ENCODE measurements at regions not wholly inside any gene's neighbourhood (a gene's known extent, or its start where the extent isn't known, plus 50 kb on each side); places are given as distances from the start of the nearest gene placed in this dataset.

- DNase-seq: no peak
Observed at GRCh38 chr6:141666187-141666586, 466.5 kb upstream of the GJE1 start.

DNA sequence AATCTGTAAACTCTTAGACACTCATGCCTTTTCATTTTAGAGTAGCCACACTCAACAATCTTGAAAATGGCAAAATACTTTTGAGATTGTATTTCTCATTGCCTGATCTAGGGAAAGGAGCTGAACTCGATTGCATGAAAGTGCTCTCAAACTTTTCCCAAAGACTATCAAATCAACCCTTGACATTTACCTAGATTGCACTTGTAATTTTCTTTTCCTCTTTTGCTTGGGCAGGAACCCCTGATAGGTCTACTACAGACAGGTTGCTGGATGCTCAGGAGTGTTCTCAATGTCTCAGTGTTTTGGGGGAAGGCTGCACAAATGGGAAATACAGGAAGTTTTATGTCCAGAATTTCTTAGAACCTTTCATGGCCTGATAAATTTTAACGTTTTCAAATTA lies 468.0 kb upstream of the GJE1 start:
- no peak for DNase-seq

DNA sequence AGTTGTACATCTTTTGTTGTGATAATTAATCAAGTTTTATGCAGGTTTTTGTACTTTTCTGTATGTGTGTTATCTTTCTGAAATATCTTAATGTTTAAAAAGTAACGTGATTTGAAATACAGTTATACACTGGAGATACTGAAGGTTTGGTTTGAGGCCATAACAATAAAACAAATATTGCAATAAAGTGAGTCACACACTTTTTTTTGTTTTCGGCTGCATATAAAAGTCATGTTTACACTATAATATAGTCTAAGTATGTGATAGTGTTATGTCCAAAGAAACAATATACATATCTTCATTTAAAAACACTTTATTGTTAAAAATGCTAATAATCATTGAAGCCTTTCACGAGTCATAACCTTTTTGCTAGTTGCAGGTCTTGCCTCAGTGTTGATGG lies 473.1 kb upstream of the GJE1 start:
- no peak for DNase-seq

DNA sequence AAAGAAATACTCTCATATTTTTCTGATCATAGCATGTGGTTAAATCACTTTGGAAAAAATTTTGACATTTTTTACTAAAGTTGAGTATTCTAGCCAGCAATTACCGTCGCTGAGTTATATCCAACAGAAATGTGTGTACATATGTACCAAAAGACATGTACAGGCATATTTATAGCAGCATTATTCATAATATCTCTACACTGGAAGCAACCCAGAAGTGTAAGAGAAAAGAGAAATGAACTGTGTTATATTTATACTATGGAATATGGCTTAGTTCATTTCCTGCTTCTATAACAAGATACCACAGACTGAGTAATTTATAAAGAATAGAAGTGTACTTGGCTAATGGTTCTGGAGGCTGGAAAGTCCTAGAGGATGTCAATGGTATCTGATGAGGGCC lies 474.0 kb upstream of the GJE1 start:
- DNase-seq: no peak

GRCh38 chr6:141657812-141658211 lies 474.9 kb upstream of the GJE1 start:
- no peak for DNase-seq

DNA sequence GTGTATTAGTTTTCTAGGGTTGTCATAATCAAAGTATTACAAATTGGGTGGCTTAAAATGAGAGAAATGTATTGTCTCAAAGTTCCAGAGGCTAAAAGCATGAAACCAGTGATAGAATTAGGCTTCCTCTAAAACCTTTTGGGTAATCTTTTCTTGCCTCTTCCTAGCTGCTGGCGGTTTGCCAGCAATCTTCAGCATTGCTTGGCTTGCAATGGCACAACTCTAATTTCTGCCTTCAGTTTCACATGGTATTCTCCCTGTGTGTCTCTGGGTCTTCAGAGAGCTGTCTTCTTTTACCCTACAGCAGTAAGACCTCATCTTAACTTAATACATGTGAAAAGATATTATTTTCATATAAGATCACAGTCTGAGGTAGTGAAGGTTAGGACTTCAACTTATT lies 479.1 kb upstream of the GJE1 start:
- DNase-seq: no peak

DNA sequence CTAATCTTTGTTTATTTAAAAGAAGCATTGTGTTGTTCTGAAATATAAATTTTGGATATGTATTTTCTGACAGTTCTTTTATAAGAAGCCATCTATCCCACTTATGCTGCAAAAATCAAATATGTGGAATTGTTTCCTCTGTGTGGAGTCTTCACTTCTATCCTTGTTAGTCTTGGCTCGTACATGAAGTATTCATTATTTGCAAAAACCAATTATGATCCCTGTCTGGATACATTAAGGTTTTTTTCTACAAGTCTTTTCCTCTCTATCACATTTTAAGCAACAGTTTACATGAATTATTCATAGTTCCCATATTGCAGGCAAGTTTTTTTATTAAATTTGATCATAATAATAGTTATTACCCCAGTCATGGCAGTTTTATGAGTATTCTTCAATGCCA lies 490.8 kb upstream of the GJE1 start:
- DNase-seq: no peak

DNA sequence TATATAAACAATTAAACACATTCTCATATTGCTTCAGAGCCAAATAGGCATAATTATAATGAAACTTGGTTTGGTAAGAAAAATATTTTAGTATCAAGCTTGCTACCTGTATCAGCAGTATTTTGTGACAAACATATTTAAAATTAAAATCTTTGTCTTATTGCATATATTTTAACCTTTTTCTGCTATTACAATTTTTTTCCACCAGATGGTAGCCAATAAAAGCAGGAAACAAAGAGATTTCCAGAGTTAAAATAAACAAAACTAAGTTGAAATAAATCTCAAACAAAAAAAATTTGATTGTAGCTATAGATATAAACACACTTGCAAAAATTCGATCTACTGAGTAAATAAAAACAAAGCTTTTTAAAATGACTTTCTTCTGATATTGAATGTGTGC lies 491.3 kb upstream of the GJE1 start:
- DNase-seq: no peak

DNA sequence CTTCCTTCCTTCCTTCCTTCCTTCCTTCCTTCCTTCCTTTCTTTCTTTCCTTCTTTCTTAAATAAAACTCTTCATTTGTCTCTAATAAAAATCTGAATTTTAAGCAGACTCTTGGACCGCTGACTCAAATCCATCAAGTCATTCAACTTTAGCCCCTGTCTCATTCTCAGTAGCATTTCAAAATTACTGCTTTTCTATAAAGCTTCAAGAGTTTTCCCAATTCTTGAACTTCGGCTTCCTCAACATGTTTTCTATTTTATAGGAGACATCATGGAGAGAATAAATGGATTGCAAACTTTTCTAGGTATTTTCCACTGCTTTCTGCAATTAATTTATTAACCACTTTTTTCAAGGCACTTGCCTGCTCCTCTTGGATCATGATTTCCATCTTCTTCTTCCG lies 497.1 kb upstream of the GJE1 start:
- no peak for DNase-seq

DNA sequence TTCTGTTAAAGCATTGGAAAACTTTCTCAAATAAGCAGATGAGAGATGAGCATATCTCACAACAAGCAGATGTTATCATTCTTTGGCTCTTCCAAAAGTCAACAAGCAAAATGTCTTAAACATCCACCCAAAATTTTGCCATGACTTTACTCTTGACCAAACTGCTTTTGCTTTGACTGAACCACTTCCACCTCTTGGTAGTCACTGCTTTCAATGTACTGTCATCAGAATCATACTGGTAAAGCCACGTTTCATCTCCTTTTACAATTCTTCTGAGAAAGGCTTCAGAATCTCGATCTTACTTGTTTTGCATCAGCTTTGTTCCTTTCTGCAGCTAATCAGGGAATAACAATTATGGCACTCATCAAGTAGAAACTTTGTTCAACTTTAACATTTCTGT lies 498.5 kb upstream of the GJE1 start:
- no peak for DNase-seq

GRCh38 chr6:141624301-141624700 lies 508.4 kb upstream of the GJE1 start:
- DNase-seq: no peak

DNA sequence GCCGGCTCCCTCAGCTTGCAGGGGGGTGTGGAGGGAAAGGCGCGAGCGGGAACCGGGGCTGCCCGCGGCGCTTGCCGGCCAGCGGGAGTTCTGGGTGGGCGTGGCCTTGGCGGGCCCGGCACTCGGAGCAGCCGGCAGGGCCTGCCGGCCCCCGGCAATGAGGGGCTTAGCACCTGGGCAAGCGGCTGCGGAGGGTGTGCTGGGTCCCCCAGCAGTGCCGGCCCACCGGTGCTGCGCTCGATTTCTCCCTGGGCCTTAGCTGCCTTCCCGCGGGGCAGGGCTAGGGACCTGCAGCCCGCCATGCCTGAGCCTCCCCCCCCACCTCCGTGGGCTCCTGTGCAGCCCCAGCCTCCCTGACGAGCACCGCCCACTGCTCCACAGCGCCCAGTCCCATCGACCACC lies 514.5 kb upstream of the GJE1 start:
- no peak for DNase-seq

- DNase-seq: no peak
Observed at GRCh38 chr6:141610741-141611140, 522.0 kb upstream of the GJE1 start.

- no peak for DNase-seq
Observed at GRCh38 chr6:141607956-141608355, 524.8 kb upstream of the GJE1 start.

DNA sequence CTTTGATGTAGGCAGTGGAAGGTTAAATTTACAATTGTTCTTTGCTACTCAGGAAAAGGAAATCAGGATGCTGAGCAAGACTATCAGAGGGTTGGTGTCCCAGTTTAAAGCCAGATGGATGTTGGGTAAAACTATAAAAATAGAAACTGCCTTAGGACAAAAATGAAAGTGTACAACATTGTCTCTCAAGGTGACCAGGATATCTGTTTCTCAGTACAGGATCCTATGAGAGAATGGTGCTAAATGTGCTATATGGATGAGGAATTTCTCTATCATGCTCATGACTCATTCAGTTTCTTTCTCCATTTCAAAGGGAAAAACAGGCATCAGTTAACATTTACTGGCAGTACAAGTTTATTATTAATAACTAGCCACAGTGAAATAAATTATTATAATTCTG lies 534.2 kb upstream of the GJE1 start:
- no peak for DNase-seq

GRCh38 chr6:141594874-141595273 lies 537.9 kb upstream of the GJE1 start:
- no peak for DNase-seq

DNA sequence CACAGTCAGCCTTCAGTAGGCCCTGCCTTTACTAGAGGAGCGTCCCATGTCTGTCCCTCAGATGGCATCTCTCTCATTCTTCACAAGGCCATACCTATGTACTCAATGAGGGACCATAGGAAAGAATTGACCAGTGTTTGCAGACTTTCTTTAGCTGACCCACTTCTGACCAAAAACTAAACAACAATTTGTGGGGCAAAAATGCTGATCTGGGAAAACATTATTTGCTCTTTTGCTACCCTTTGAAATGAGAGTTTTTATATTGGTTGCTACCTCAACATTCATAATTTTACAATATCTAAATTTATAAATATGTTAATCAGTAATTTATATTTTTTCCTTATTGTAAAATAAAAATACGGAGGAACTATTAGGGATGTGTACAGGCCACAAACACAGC lies 539.4 kb upstream of the GJE1 start:
- no peak for DNase-seq

DNA sequence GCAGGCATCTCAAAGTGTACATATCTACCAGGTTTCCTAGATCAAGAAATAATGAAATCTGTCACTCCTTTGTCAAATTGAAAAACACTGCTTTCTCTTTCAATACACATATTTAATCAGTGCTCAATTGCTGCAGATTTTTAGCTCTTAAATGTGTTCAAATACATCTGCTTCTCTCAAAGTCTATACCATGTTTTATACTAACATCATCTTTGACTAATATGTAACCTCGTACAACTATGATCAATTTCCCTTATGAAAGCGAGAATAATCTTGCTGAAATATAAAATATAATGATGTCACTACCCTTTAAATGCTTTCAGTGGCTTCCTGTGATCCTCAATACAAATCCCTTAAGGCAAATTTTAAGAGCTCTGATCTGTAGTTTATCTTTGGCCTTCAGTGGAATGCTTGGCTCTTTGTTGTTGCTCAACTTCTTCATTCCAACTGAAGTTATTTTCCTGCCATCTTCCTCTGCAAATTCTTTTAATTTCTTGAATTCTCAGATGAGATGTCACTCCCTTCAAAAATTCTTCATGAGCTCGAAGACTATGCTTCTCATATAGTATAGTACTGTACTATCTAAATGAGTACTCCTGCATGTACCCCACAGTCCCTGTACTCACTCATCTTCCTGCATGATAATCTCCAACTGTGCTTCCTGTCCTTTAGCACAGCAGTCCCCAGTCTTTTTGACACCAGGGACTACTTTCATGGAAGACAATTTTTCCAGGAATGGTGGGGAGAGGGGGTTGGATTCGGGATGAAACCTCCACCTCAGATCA lies 545.1 kb upstream of the GJE1 start:
- no peak for DNase-seq

GRCh38 chr6:141580988-141581552 lies 551.7 kb upstream of the GJE1 start:
- no peak for DNase-seq

DNA sequence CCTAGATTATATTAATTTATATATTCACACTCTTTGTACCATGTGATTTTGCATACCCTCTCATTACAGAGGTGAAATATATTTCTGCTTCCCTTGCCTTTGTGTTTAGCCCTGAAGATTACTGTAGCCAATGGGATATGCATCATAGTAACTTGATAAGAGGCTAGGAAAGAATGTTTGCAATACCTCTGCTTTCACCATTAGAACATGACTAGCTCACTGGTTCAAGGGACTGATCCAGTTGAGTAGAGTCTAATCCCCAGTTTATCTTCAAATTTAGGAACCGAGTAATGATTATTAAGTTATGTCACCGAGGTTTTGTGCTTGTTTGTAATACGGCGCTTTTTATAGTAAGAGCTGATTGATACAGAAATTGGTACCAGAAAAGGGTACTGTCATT lies 552.6 kb upstream of the GJE1 start:
- DNase-seq: no peak

DNA sequence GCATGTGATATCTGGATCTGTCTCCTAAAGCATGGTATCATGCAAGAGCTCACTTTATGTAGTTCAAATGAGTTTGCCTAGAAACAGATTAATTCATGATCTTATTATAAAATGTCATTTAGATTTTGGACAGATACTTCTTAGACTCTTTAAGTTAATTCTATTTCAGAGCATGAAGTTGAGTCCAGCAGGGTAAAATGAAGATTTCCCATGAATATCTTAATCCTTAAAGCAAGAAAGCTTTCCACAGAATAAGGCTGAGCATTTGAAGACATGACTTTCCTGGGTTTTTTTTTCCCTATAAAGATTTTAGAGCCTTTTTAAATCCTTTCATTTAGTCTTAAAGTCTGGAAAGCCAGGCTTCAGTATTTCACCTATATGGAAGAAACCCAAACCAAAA lies 556.0 kb upstream of the GJE1 start:
- no peak for DNase-seq

DNA sequence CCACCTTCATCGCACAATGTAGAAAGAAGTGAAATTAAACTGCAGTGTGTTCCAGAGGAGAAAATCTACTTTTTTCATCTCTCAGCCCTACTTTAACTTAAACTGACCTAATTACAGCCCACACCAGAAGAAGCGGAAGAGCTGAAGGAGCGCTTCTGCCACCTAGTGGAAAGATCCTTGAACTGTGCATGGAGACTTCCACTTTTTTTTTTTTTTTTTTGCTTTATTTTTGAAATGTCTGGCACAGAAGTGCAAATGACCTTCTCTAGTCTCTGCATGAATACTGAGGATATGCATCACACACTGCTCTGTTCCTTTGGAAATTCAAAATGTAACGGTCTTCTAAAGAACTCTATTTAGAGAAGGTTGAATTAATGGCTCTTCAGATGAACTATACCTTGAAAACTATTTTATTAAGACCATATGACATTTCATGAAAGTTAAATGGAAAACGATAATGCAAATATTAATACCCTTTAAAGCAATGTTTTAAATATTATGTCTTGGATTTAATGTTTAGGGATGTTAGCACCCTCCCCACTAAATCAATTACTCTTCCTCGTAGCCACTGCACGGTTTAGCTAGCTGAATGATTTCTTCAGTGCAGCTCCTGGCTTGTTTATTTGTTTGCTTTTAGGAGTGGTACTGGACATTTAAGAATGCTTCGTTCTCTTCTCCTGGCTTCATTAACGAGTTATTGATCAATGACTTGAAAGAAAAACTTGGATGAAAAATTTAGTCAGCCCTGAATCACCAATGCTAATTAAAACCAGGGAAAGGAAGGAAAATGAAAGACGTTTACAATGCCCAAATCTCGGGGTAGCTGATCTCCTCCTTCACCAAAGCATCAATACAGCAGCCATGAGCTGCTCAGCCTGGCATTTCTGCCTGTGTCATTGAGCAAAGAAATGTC lies 569.6 kb upstream of the GJE1 start:
- peak; percentile 59 for DNase-seq

- peak; percentile 6 for DNase-seq
Observed at GRCh38 chr6:141562186-141562811, 570.4 kb upstream of the GJE1 start.

DNA sequence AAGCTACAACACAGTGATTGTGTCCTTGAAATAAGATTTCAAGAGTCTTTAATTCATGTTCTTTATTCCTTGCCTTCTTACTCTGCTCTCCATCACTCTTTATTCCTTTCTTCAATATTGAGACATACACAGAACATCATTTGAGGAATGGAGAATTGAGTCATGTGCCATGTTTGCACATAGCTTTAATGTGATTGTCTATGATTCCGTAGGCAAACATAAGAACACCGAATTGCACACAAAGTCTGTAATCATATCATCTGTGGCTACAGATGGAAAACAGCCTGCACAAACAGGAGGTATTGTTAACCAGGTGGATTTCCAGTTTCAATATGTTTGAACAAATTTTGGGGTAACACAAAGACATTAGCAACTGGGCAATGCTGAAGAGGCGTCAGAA lies 571.6 kb upstream of the GJE1 start:
- no peak for DNase-seq

All from stimulated activated CD4-positive, alpha-beta T cell treated with anti-CD3 and anti-CD28 coated beads, Interleukin-15, amount 100 ng/mL, for 24 hours (primary cell).